Erythroblast (primary cell): ENCODE measurements at regions not wholly inside any gene's neighbourhood (a gene's known extent, or its start where the extent isn't known, plus 50 kb on each side); places are given as distances from the start of the nearest gene placed in this dataset.

Source experiments
- GATA1 ChIP-seq: IDR thresholded peaks from 2 replicates; pipeline ENCODE4 v1.6.1; 2011; ENCODE audit warnings: low read depth, mild to moderate bottlenecking, control low read depth, low read length, moderate library complexity
- POLR2A ChIP-seq: IDR thresholded peaks from 2 replicates; pipeline ENCODE4 v1.6.1; 2011; ENCODE audit warnings: mild to moderate bottlenecking, low read length

DNA sequence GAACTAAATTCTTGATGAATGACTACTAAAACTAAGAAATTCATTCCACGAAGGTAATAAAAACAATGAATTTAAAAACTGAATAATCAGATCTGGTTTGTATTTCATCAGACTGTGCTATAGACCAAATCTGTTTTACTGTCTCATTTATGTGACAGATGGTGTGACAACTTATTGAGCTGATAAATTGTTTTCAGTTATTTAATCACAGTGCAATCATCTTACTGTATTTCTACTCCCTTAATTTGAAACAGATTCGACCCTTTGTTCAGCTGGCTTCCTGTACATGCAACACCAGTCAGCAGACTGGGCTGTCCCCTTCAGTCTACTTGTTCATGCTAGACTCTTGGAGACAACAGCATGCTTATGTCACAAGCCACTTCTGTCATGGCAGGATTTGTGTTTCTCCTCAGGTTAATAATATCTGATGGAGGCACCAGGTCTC lies 150.9 kb downstream of the MBL2 start:
- TF ChIP-seq POLR2A (no peak), GATA1 (no peak)
